Skeletal muscle satellite cell (primary cell): ENCODE measurements at regions not wholly inside any gene's neighbourhood (a gene's known extent, or its start where the extent isn't known, plus 50 kb on each side); places are given as distances from the start of the nearest gene placed in this dataset.

Experiments
- H3K27me3 ChIP-seq: 2 replicates; pipeline ENCODE4 v1.7.0; 2013; ENCODE audit warnings: low read length; ENCODE audit not compliant: control insufficient read depth, insufficient read depth
- H3K36me3 ChIP-seq: 2 replicates; pipeline ENCODE4 v1.7.0; 2013; ENCODE audit warnings: mild to moderate bottlenecking, control low read depth, low read length; ENCODE audit not compliant: insufficient read depth
- H3K4me1 ChIP-seq: 2 replicates; pipeline ENCODE4 v1.7.0; 2013; ENCODE audit warnings: low read length; ENCODE audit not compliant: control insufficient read depth, insufficient read depth
- H3K4me2 ChIP-seq: 2 replicates; pipeline ENCODE4 v1.7.0; 2013; ENCODE audit warnings: mild to moderate bottlenecking, low read length
- H3K4me3 ChIP-seq: 2 replicates; pipeline ENCODE4 v1.7.0; 2013; ENCODE audit warnings: low read length
- H3K9ac ChIP-seq: 2 replicates; pipeline ENCODE4 v1.7.0; 2013; ENCODE audit warnings: mild to moderate bottlenecking, low read depth, low read length, moderate library complexity
- H3K9me3 ChIP-seq: replicated peaks from 2 replicates; pipeline ENCODE4 v1.7.0; 2013; ENCODE audit warnings: mild to moderate bottlenecking, control low read depth, low read length

GRCh38 chr13:109919715-109920375 lies 133.5 kb upstream of the IRS2 start:
- Histone ChIP-seq H3K36me3 (no peaks in the 10 kb centered on the region), H3K9me3 (no peaks in the 10 kb centered on the region), H3K27me3 (no peaks in the 10 kb centered on the region), H3K9ac (no peak overlapping the region), H3K4me2 (no peak overlapping the region), H3K4me1 (peaks cover 45% of the 10 kb centered on the region), H3K4me3 (no peak overlapping the region)

DNA sequence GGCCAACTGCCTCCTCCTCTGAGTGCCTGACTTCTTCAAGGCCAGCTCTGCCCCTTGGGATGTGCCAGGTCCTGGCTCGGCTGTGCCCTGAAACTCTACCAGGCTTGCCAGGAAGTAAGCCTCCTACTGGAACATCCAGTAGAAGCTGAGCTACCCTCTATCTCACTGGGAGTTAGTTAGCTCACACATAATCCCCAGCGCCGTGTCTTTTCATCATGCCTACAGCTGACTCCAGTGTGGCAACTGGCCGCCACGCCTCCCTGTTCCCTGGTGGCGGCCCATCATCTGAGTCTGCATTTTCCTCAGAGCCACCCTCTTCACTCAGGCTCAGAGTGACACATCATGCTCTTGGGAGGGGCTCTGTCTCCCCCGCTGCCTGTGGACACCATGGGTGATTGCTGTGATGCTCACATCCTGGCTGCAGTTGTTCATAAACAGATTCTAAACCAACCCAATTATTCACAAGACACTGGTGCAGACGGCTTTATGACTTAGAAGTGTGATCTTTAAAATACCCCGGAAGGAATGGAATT lies 131.9 kb upstream of the IRS2 start:
- H3K4me2 ChIP-seq, result peak overlapping the region; percentile 53

DNA sequence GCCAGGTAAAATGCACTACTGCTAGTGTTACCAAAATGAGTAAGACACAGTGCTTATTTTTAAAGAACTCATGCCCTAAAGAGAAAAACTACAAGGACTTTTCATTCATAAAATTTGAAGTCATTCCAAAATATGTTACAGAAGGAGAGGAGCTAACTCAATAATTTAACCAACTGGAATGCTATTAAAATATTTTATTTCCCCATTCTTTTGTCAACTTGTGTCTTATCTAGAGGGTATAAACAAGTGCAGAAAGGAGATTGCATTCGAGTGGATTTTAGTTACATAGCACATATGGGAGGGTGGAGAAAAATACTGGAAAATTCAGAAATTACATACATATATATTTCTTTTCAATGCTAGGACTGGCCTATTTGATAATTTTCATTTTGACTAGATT lies 131.0 kb upstream of the IRS2 start:
- Histone ChIP-seq H3K9me3 (no peaks in the 10 kb centered on the region), H3K4me1 (peaks cover 41% of the 10 kb centered on the region), H3K9ac (no peak overlapping the region), H3K4me2 (no peak overlapping the region), H3K27me3 (no peaks in the 10 kb centered on the region), H3K36me3 (no peaks in the 10 kb centered on the region), H3K4me3 (no peak overlapping the region)

More for the DNA sequence above, 131.9 kb upstream of the IRS2 start:
- Histone ChIP-seq H3K4me3 (no peak overlapping the region), H3K36me3 (no peaks in the 10 kb centered on the region), H3K4me1 (peaks cover 45% of the 10 kb centered on the region), H3K9me3 (no peaks in the 10 kb centered on the region), H3K27me3 (no peaks in the 10 kb centered on the region), H3K9ac (peak overlapping the region; percentile 33)

DNA sequence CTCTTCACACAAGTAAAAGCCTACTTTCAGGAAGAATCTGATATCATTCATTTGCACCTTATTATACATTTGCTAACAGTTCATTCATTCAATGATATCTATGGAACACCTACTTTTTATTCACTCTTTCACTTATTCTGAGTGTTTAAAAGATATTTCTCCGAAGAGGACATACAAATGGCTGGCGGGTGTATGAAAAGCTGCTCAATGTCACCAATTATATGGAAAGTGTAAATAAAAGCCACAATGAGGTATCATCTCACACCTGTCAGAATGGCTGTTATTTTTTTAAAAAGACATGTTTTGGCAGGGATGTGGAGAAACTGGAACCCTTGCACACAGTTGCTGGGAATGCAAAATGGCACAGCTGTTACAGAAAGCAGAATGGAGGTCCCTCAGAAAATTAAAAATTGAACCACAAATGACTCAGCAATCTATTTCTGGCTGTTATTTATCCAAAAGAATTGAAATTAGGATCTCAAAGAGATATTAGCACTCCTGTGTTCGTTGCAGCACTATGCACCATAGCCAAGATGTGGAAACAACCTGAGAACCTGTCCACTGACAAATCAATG lies 127.6 kb upstream of the IRS2 start:
- Histone ChIP-seq H3K9me3 (no peaks in the 10 kb centered on the region), H3K27me3 (no peaks in the 10 kb centered on the region), H3K4me3 (no peak overlapping the region), H3K4me2 (no peak overlapping the region), H3K4me1 (peaks cover 21% of the 10 kb centered on the region), H3K9ac (no peak overlapping the region), H3K36me3 (no peaks in the 10 kb centered on the region)

GRCh38 chr13:109913186-109913585 lies 126.8 kb upstream of the IRS2 start:
- peaks cover 12% of the 10 kb centered on the region for H3K4me1 ChIP-seq

DNA sequence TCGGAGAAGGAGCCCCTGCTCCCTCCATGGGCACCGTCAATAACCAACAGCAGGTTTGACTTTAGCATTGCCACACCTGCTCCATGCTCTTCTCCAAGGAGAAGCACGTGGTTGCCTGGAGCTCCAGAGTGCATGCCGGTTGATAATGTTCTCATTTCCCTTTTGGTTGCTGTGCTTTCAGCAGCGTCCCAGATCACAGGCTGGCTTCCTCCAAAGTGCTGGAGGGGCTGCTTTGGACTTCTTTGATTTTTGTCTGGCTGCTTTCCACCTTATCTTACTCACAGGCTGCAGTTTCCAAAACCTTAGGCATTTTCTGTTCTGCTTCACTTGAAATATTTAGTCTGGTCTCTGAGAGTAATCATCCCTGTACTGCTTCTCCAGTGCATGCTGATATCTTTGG lies 123.8 kb upstream of the IRS2 start:
- no peak overlapping the region for H3K9ac ChIP-seq
- no peaks in the 10 kb centered on the region for H3K36me3 ChIP-seq
- H3K27me3 ChIP-seq, result no peaks in the 10 kb centered on the region
- no peak overlapping the region for H3K4me3 ChIP-seq
- no peak overlapping the region for H3K4me2 ChIP-seq
- H3K9me3 ChIP-seq, result no peaks in the 10 kb centered on the region
- peaks cover 5% of the 10 kb centered on the region for H3K4me1 ChIP-seq

More at GRCh38 chr13:109913186-109913585, 126.8 kb upstream of the IRS2 start:
- Histone ChIP-seq H3K4me2 (no peak overlapping the region), H3K27me3 (no peaks in the 10 kb centered on the region), H3K9me3 (no peaks in the 10 kb centered on the region), H3K36me3 (no peaks in the 10 kb centered on the region), H3K9ac (no peak overlapping the region), H3K4me3 (no peak overlapping the region)

DNA sequence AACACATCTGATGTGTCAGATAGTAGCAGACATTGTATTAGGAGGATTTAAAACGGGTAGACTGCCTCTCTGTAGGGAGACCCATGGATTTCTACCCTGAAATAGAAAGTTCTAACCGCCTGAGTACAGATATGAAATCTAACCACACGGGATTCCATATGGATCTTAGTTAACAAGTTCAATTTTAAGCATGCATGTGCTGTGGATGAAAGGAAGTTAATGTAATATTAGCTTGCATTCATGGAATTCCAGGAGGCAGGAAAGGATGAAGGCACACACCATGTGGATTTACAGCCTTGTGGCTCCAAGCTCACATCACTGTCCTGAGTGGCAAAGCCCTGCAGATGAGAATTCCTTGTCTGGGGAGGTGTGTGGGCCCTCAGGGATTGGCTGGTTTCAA lies 120.6 kb upstream of the IRS2 start:
- Histone ChIP-seq H3K4me3 (no peak overlapping the region), H3K4me1 (peaks cover 5% of the 10 kb centered on the region), H3K4me2 (no peak overlapping the region), H3K27me3 (no peaks in the 10 kb centered on the region), H3K9ac (no peak overlapping the region), H3K36me3 (no peaks in the 10 kb centered on the region), H3K9me3 (no peaks in the 10 kb centered on the region)

DNA sequence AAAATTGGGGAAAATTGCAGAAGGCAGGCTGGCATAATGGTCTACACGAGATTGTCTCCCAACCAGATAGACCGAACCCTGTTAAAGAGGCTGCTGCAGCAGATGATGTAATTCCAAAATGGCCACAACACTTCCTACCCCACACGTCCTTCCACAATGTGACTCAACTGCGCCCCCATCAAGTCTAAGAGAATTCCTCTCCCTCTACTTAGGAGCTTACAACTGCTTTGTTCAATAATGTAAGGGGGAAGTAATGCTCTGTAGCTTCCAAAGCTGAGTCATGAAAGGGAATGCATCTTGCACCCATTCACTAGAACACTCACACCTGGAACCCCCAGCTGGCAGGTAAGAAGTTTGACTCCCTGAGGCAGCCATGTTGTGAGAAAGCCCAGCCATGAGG lies 117.8 kb upstream of the IRS2 start:
- Histone ChIP-seq H3K36me3 (no peaks in the 10 kb centered on the region), H3K4me3 (no peak overlapping the region), H3K4me1 (peaks cover 5% of the 10 kb centered on the region), H3K9me3 (no peaks in the 10 kb centered on the region), H3K4me2 (no peak overlapping the region), H3K9ac (no peak overlapping the region), H3K27me3 (no peaks in the 10 kb centered on the region)

- Histone ChIP-seq H3K9me3 (no peaks in the 10 kb centered on the region), H3K4me3 (no peak overlapping the region), H3K36me3 (no peaks in the 10 kb centered on the region), H3K4me1 (no peaks in the 10 kb centered on the region), H3K9ac (no peak overlapping the region), H3K27me3 (no peaks in the 10 kb centered on the region), H3K4me2 (no peak overlapping the region)
Observed at GRCh38 chr13:109900741-109901140, 114.4 kb upstream of the IRS2 start.

- Histone ChIP-seq H3K9me3 (no peaks in the 10 kb centered on the region), H3K4me2 (no peak overlapping the region), H3K9ac (no peak overlapping the region), H3K4me3 (no peak overlapping the region), H3K36me3 (no peaks in the 10 kb centered on the region), H3K27me3 (no peaks in the 10 kb centered on the region), H3K4me1 (no peaks in the 10 kb centered on the region)
Observed at GRCh38 chr13:109900320-109900719, 113.9 kb upstream of the IRS2 start.

DNA sequence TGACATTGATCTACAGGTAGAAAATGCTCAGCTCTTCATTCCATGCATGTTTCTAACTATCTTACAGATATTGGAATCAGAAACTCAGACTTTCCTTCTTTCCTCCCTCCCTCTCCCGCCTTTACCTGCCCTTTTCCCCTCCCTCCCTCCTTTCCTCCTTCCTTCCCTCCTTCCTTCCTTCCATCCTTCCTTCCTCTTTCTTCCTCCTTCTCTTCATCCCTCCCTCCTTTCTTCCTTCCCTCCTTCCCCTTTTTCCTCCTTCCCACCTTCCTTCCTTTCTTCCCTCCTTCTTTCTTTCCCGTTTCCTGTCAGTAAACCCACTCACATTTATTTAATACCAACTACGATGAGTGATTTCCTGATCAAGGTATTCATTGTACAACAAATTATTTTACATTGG lies 113.4 kb upstream of the IRS2 start:
- Histone ChIP-seq H3K27me3 (no peaks in the 10 kb centered on the region), H3K4me3 (no peak overlapping the region), H3K4me2 (no peak overlapping the region), H3K36me3 (no peaks in the 10 kb centered on the region), H3K9me3 (no peaks in the 10 kb centered on the region), H3K4me1 (no peaks in the 10 kb centered on the region), H3K9ac (no peak overlapping the region)

GRCh38 chr13:109899316-109899715 lies 112.9 kb upstream of the IRS2 start:
- no peak overlapping the region for H3K4me3 ChIP-seq
- no peaks in the 10 kb centered on the region for H3K4me1 ChIP-seq
- no peak overlapping the region for H3K4me2 ChIP-seq
- H3K36me3 ChIP-seq, result no peaks in the 10 kb centered on the region
- H3K27me3 ChIP-seq, result no peaks in the 10 kb centered on the region
- no peaks in the 10 kb centered on the region for H3K9me3 ChIP-seq
- H3K9ac ChIP-seq, result no peak overlapping the region
